ENCODE measurements at regions not wholly inside any gene's neighbourhood (a gene's known extent, or its start where the extent isn't known, plus 50 kb on each side); places are given as distances from the start of the nearest gene placed in this dataset.
"Not testable (repeated sequence)": the region's sequence is repeated elsewhere in the genome, so short reads cannot be mapped to it uniquely, and the experiment has no call there.

DNA sequence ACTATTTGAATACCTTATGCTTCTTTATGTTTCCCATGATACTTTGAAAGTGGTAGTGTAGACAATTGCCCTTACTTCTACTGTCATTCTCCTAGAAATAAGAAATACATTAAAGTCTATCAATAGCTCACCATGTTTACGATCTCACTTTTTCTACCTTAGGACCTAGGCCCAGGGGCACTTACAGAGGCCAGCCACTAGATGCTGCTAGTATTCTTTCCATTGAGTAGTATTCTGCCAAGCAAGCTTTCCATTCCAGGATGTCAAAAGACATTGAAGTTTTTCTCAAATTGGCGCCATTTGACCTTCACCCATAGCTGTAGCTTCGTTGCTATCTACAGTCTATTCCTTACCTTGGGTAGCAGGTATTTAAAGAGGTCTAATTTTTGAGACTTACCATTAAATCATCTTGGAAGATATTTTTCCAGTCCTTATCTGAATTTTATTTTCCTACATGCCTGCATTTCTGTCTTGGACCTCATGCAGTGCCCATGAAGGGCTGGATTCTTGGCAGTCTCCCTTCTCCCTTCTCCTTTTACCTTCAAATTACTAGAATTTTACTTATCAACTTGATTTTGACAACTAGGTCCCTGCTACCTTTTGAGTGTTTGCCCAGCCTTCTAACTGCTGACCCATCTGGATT is 246.0 kb upstream of the NUDT12 start:
- peak; percentile 76 for DNase-seq

DNA sequence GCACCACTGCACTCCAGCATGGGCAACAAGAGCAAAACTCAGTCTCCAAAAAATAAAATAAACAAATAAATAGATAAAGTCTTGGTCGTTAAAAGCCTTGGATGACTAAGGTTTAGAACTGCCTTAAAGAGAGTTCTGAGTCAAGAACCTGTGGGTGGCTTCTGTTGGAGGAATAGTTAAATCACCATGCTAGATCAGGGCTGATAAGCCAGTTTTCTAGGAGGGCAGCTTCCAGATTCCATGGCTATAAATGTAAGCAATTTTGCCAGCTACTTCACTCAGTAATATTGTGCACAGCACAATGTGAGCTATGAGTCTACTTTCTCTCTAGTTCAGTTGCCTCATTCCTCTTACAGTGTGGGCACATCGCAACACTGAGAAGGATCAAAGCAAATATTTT is 242.1 kb upstream of the NUDT12 start:
- DNase-seq = no peak

DNA sequence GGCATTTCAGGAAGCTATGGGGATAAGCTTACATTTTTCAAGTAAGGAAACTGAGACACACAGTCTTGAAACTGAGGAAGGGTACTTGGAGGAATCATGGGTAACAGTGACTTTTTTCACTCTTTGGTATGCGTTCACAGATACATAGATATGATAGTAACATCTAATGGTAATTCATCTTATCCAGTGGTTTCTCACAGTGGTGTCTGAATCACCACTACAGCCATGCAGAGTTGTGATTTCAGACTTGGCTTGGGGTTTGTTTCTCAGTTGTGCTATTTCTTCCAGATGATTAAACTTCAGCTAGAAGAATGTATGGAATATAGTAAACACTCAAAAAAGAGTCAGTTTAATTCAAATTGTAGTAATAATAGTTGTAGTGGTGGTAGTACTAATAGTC is 239.1 kb upstream of the NUDT12 start:
- no peak for DNase-seq

DNA sequence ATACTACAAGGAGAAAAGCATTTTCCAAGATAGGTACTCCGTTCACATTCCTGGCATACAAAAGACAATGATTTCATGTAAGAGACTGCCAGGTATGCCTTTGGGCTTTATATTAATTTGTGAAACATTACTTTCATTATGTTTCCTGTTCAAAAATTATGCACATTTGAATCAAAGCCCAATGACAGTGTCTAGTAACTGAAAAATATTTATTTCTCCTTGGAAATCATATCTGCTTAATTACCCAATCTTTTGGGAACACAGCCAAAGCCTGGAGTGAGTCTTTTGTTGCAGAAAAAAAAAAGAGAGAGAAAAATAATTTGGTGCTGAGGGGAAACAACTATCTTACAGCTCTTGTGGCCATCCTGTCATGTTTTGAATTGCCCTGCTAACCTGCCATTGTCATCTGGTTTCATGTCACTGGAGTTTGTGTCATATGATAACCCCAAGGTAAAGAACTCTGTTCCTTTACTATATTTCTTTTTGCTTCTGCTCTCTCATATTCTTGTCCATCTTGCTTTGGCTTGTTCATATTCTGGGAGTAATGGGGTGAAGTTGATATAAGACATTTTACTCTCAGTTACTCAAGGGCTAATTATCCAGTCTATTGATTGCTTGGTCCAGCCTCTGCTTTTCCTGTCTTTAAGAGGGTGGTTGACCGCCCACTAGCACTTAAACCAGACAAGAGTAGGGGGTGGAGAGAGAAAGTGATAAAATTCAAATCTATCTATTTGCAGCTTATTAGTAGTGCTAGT is 238.3 kb upstream of the NUDT12 start:
- no peak for DNase-seq

DNA sequence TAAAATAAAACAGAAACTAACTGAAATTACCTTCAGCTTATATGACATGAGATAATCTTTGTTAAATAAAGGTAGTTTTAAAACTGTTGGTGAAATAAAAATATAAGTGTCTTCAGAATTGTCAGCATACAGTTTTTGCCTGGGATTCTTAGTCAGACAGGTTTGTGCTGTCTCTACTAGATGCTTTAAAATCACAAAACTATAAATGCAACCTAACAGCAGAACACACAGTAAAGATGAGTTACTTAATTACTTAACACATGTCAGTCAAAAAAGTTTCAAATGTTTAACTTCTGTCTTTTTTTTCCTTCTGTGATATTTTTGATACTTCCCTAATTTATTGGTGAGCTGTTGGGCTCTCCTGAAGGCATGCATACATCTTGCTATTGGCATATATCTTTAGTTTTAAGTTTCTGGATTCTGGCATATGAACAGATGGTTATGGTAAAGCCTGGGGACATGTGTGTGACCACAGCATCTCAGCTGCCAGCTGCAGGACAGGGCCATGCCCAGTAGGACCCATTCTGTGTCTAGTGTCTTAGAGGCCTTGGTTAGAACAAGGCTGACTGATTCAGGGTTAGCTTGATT is 231.1 kb upstream of the NUDT12 start:
- no peak for DNase-seq

DNA sequence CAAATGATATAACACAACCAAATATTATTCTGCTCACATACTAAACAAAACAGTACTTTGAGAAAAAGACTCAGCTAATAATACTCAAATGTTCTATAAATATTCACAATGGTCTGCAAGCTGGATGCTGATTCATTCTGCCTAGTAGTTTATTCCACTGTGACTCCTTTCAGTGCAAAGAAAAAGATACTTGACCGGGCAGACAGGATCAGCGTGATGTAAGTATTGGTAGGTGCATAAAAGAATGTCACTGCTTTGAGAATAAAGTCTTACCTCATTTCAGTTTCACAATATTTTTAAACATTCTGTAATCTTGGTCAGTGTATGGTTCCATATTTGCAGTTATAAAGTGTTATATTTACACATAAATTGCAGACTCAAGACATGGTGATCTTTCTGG is 223.0 kb upstream of the NUDT12 start:
- DNase-seq = no peak

DNA sequence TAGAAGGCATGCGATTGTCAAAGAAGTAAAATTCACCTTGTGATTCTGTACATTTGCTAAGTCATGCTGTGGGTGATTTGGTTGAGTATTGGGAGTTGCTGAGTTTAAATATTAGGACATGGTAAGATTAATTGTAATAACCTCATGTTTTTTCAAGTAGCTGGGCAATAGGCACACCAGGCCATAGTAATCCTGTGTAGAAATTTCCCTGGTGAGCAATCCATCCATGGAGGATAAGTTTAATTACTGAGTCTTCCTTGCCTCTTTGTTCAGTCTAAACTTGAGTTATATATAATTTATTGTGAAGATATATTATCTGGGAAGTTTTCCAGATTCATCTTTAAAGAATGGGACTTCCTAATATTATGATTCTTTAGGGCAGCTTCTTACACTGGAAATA is 221.1 kb upstream of the NUDT12 start:
- DNase-seq = no peak

DNA sequence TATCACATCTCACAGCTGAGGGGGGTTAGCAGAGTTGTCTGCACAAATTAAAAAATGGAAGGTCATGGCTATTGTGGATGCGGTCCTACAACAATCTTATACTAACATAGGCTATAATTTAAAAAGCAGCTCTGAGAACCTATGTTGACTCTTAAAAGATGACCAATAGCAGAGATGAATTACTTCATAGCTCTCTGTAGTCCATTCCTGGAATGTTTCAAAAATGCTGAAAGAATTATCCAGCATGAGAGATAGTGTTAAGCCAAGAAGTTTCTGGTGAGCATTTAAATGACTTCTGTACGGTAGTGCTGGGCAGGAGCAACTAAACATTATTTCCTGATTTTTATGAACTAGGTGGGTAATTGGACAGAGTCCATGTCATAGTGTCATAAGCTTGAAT is 218.2 kb upstream of the NUDT12 start:
- DNase-seq = no peak

DNA sequence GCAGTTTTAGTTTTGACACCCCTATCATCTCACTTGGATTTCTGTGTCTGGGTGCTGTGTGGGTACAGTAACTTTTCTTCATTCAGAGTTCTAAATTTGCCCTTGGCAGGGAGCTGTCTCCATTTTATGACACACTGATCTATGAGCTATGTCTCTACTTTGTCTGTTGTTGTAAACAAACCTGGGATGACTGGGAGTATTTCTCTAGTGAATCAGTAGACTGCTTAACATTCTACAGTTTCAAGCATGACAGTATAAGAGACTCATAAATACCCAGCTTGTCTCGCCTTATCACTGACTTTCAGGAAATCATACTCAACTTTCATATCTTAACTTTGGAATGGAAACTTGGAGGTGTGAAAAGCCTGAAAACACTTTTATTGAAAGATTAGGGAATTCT is 212.1 kb upstream of the NUDT12 start:
- DNase-seq = no peak

DNA sequence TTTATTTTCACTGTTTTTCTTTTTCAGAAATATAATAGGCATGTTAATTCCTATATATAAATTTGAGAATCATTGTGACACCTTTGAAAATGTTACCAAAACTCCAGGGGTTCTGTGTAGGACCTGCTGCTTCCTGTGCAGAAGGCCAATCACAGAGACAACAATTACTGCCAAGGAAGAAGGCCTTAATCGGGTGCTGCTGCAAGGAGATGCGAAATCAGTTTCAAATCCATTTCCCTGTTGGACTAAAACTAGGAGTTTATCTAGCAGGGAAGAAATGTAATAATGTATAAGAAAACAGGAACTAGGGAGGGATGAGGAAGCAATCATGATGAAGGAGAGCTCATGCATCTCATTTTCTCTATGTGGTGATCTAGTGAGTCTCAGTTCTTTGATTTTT is 209.7 kb upstream of the NUDT12 start:
- DNase-seq = no peak

DNA sequence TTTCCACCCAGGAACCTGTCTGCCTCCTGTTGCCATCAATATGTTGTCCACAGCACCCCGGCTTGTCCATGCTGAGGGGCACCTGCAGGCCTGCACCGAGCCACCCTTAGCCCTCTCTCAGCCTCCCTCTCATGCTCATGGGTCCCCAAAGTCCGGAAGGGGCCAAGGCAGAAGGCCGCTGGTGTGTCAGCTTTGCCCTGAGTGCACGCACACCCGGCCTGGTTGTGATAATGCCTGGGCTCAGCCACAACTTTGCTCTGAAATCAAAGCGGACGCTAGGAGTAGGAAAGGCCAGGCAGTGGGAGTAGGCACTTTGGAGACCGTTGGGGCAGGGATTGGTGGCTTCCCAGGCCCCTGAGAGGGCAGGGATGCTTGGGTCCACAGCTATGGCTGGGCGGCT is 201.8 kb upstream of the NUDT12 start:
- DNase-seq = no peak

DNA sequence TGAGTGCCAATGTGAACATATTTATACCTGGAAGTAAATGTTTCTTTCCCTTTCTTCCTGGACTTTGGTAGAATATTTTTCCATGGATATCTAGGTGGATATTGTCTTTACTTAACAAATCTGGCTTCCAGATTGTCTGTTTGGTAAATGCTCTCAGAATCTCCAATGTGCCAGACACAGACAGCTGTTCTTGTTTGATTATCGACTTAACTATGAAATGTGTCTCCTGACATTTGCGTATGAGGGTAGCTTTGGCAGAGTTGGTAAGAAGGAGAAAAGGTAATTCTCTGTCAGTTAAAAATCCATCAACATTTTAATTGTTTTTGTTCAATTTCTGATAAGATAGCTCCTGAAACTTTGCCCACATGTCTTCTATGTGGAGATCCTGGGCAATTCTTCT is 196.4 kb upstream of the NUDT12 start:
- DNase-seq = peak; percentile 86

DNA sequence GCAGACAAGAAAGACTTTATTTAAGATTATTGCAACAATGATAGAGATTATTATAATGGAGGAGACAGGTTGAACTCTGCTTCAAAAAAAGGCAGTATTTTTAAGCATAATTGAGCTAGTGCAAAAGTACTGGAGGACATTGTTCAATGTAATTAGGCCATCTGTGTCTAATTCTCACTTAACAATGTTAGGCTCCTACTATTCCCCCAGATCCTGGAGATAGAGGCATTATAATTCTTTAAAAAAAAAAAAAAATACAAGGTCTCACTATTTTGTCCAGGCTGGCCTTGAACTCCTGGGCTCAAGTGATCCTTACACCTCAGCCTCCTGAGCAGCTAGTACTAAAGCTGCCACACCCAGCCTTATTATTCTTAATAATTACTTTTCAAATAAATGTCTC is 193.4 kb upstream of the NUDT12 start:
- no peak for DNase-seq

DNA sequence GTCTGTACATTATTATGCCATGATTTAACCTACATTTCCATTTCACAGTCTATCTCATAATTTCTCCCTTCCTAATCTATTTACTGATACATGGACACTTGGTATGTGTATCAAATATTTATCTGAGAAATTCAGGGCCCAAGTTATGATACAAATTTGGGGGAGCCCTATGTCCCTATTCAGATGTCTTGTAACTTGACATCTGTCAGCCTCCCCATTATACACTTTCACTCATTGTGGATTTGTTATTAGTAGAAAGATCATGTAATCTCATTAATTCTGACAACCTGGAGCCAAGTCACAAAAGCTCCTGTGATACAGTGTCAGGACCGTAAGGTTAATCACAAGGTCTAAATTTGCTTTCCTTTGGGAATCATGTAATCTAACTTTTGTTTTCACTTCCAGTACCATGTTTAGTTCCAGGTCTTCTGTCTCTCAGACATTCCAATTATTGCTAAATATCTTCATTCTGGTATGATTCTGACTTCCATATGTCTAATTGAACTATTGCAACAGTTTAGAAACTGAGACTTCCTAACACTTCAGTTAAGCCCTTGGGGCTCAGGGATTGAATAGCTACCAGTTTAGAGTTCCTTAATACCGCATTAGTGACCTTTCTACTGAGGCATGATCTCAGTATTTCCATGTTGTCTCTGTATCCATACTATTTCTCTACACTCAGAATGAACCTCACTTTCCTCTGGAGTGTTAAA is 182.9 kb upstream of the NUDT12 start:
- no peak for DNase-seq

DNA sequence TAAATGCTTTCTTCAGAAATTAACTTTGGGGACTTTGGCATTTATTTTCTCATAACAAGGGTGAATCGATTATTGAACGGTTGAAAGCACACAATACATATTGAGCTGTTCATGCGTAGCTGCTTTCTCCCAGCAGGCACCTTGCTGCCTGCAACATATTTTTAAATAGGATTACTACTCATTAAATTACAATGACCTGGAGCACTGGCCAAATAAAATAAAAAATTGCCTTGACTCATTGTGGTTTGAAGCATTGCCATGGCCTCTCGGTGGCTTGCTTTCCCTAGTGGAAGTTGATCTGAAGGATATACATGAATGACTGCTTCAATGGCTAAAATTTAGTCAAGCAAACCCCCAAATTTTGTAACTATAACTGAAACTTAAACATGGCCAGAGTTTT is 181.6 kb upstream of the NUDT12 start:
- DNase-seq = no peak

DNA sequence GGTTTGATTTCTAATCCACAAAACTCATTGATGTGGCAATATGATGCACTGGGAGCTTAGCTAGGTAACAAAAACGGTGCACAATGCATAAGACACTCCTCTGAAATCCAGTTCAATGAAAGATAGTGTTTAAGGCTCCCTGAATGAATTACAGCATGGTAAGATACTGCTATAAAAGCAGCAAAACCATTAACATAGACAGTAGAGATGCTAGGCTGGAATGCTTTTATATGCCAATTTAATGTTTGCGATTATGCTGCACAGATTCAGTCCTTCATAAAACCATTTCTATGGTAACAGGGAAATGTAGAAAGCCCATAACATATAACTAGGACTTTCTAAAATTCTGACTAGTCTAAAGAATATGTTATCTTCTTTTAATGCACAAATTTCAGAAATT is 180.8 kb upstream of the NUDT12 start:
- DNase-seq = no peak

DNA sequence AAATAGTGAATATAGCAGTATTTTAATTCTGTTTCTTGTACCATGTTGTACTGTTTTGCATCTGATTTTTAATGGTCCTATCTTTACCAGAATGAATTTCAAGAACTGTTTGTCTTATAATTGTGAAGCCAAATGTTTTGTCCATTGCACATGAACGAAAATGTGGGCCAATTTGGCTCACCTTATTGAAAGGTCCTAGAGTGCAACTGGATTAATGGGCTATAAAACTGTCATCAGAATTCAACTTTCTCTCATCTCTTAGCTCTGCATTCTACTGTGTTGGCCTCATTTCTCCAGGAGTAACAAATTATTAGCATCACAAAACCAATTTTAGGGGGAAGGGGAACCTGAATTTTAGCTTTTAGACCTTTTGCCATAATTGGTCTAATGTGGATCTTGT is 179.4 kb upstream of the NUDT12 start:
- DNase-seq = no peak

DNA sequence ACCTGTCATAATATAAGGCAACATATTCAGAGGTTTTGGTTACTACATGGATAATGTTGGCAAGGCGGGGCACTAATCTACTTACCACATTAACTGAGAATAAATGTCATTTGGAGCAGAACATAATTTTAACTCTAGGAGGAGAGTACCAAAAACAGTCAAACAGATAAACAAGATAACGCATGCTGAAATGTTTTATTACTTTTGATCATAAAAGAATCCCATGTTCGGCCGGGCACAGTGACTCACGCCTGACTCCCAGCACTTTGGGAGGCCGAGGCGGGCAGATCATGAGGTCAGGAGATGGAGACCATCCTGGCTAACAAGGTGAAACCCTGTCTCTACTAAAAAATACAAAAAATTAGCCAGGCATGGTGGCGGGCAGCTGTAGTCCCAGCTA is 173.8 kb upstream of the NUDT12 start:
- not testable (repeated sequence) for DNase-seq

DNA sequence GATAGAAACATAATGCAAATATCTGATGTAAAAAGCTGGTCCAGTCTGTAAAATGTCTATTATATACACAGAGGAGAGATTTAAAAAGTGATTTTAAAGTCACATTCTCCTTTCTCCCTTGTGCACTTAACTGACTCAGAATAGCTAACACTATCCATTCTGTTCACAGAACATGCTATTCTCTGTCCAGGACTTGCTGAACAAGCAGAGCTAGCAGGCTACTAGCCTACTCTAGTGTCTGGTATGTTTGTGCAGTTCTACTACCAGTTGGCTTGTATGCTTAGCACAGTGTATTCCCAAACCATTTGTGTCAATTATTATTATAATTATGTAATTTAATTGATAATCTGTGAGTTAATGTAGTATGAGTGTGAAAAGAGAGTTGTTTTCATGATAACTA is 161.7 kb upstream of the NUDT12 start:
- no peak for DNase-seq

DNA sequence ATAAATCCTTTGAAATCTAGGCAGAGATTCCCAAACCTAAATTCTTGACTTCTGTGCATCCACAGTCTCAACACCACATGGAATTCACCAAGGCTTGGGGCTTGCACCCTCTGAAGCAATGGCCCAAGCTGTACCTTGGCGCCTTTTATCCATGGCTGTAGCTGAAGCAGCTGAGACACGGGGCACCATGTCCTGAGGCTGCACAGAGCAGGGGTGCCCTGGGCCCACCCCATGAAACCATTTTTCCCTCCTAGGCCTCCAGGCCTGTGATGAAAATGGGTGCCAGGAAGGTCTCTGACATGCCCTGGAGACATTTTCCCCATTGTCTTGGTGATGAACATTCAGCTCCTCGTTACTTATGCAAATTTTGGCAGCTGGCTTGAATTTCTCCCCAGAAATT is 158.6 kb upstream of the NUDT12 start:
- DNase-seq = no peak

DNA sequence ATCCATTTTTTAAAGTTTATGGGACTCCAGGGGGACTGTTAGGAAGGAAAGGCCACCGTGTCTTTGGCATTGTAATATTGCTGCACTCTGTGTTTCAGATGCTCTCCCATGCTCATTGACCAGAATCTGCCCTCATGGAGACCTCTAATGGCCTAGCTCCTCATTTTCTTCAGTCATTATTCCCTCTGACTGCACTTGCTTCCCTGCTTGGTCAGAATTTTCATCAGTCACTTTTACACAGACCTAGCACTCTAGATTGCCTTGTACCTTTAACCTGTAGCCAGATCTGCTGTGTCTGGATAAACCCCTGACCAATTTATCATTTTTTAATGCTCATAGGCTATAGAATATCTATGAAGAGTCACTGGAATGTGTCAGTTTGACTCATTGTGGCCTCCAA is 155.5 kb upstream of the NUDT12 start:
- DNase-seq = no peak

DNA sequence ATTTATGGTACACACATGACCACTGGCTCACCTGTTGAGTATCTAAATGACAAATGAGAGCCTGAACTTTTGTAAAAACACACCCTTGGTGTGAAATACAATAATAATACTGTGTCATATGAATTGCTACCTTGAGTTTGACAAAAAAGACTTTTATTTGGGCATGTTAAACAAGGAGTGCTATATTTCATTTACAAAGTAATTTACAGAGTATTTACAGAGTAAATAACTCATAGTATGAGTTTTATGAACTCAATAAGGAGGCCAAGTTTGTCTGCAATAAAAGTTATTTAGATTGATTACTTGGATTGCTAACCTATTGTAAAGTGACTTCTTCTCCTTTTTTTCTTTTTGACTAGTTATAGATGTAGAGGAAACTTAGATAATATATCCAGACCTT is 146.0 kb upstream of the NUDT12 start:
- no peak for DNase-seq

DNA sequence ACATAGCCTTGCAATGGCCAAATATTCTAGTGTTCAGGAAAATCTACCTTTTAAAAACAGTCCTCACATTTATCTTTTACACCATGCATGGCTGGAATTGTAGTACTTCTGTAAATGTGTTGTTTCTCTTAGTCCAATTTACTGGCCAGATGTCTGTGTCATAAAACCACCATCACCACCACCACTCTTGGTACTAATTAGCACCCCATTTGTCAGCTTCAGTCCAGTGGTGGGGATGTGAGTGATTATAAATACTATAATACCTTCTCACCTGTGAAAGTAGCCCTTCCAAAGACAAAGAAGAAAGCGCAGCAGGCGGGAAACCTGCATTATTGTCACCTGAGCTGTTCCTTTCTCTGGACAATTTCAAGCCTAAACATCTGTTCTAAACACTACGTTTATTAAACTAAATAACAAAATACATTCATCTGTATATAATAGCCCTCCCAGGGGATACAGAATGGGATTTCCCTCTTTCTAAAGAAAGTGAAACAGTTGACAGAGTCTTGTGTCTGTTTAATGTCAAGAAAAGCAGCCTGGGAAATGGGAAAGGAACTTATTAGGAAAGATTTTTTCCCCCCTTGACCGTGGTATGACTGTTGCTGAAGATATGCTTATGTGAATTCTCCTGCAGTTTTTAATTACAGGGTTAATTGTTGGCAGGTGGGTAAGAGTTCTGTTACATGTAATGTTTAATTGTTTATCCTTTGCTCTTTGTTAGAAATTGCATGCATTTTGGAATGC is 144.5 kb upstream of the NUDT12 start:
- no peak for DNase-seq

Measured in SHP77 treated with DMSO at 0.1 percent for 48 hours (cell line).